H9 (cell line): ENCODE measurements at regions not wholly inside any gene's neighbourhood (a gene's known extent, or its start where the extent isn't known, plus 50 kb on each side); places are given as distances from the start of the nearest gene placed in this dataset.

Source experiments
- DNase-seq: peaks from one replicate; pipeline ENCODE4 v3.0.0-alpha.2; 2017
- H2AFZ ChIP-seq: one replicate; pipeline ENCODE4 v1.6.1; 2013; ENCODE audit warnings: mild to moderate bottlenecking, low read length, control low read depth, moderate library complexity
- H2AK5ac ChIP-seq: 2 replicates; pipeline ENCODE4 v1.6.1; 2013; ENCODE audit warnings: low read length, control low read depth, mixed read lengths; ENCODE audit not compliant: insufficient read length
- H2BK120ac ChIP-seq: one replicate; pipeline ENCODE4 v1.6.1; 2013; ENCODE audit warnings: low read depth, mild to moderate bottlenecking, low read length, control low read depth, inconsistent platforms; ENCODE audit not compliant: poor library complexity, severe bottlenecking
- H2BK12ac ChIP-seq: 2 replicates; pipeline ENCODE4 v1.6.1; 2013; ENCODE audit warnings: low read length, control low read depth, mixed read lengths, low read depth; ENCODE audit not compliant: insufficient read length
- H2BK15ac ChIP-seq: 2 replicates; pipeline ENCODE4 v1.6.1; 2013; ENCODE audit warnings: low read depth, low read length, control low read depth
- H2BK20ac ChIP-seq: one replicate; pipeline ENCODE4 v1.6.1; 2013; ENCODE audit warnings: low read depth, mild to moderate bottlenecking, low read length, control low read depth, inconsistent platforms; ENCODE audit not compliant: poor library complexity, severe bottlenecking
- H2BK5ac ChIP-seq: 2 replicates; pipeline ENCODE4 v1.6.1; 2013; ENCODE audit warnings: low read length, control low read depth, mixed read lengths; ENCODE audit not compliant: insufficient read length
- H3K14ac ChIP-seq: 2 replicates; pipeline ENCODE4 v1.6.1; 2013; ENCODE audit warnings: low read length, control low read depth; ENCODE audit not compliant: insufficient read depth
- H3K18ac ChIP-seq: 2 replicates; pipeline ENCODE4 v1.6.1; 2013; ENCODE audit warnings: low read depth, mild to moderate bottlenecking, mixed read lengths, low read length, control low read depth; ENCODE audit not compliant: insufficient read length
- H3K23ac ChIP-seq: 2 replicates; pipeline ENCODE4 v1.6.1; 2013; ENCODE audit warnings: low read length, control low read depth, mixed read lengths, low read depth; ENCODE audit not compliant: insufficient read length
- H3K23me2 ChIP-seq: 2 replicates; pipeline ENCODE4 v1.6.1; 2013; ENCODE audit warnings: low read depth, mild to moderate bottlenecking, mixed read lengths, low read length, control low read depth; ENCODE audit not compliant: insufficient read length, poor library complexity, severe bottlenecking
- H3K27ac ChIP-seq: 2 replicates; pipeline ENCODE4 v1.5.1; 2013; ENCODE audit warnings: low read length, control low read depth, mixed read lengths, low read depth; ENCODE audit not compliant: insufficient read length
- H3K27me3 ChIP-seq: 2 replicates; pipeline ENCODE4 v1.6.1; 2013; ENCODE audit warnings: low read length, control low read depth, inconsistent platforms; ENCODE audit not compliant: insufficient read depth
- H3K4ac ChIP-seq: 2 replicates; pipeline ENCODE4 v1.6.1; 2013; ENCODE audit warnings: low read depth, mild to moderate bottlenecking, control low read depth, inconsistent platforms, low read length, moderate library complexity
- H3K4me1 ChIP-seq: 2 replicates; pipeline ENCODE4 v1.6.1; 2013; ENCODE audit warnings: low read length, control low read depth, inconsistent platforms; ENCODE audit not compliant: insufficient read depth
- H3K4me2 ChIP-seq: 2 replicates; pipeline ENCODE4 v1.6.1; 2013; ENCODE audit warnings: low read length, control low read depth, mixed read lengths; ENCODE audit not compliant: insufficient read length, insufficient read depth
- H3K56ac ChIP-seq: 2 replicates; pipeline ENCODE4 v1.6.1; 2013; ENCODE audit warnings: low read depth, mild to moderate bottlenecking, mixed read lengths, low read length, control low read depth; ENCODE audit not compliant: insufficient read length
- H3K79me1 ChIP-seq: 2 replicates; pipeline ENCODE4 v1.6.1; 2013; ENCODE audit warnings: low read depth, mild to moderate bottlenecking, moderate library complexity, low read length, control low read depth, inconsistent platforms; ENCODE audit not compliant: insufficient read depth, poor library complexity, severe bottlenecking
- H3K79me2 ChIP-seq: 2 replicates; pipeline ENCODE4 v1.6.1; 2013; ENCODE audit warnings: low read length, control low read depth, inconsistent platforms; ENCODE audit not compliant: insufficient read depth
- H3K9ac ChIP-seq: 2 replicates; pipeline ENCODE4 v1.6.1; 2013; ENCODE audit warnings: low read length, control low read depth, mixed read lengths; ENCODE audit not compliant: insufficient read length; ENCODE audit errors: extremely low read depth
- H3K9me3 ChIP-seq: one replicate; pipeline ENCODE4 v1.6.1; 2013; ENCODE audit warnings: low read depth, low read length, inconsistent platforms; ENCODE audit not compliant: control insufficient read depth
- H3T11ph ChIP-seq: one replicate; pipeline ENCODE4 v1.6.1; 2013; ENCODE audit warnings: mild to moderate bottlenecking, low read length, control low read depth, inconsistent platforms
- H4K20me1 ChIP-seq: one replicate; pipeline ENCODE4 v1.6.1; 2013; ENCODE audit not compliant: control insufficient read depth, insufficient read length, insufficient read depth
- H4K5ac ChIP-seq: 2 replicates; pipeline ENCODE4 v1.6.1; 2013; ENCODE audit warnings: low read depth, mild to moderate bottlenecking, mixed read lengths, low read length, control low read depth; ENCODE audit not compliant: insufficient read length
- H4K8ac ChIP-seq: replicated peaks from 2 replicates; pipeline ENCODE4 v1.6.1; 2013; ENCODE audit warnings: low read length, control low read depth, mixed read lengths, low read depth; ENCODE audit not compliant: insufficient read length
- H4K91ac ChIP-seq: 2 replicates; pipeline ENCODE4 v1.6.1; 2013; ENCODE audit warnings: low read depth, mild to moderate bottlenecking, moderate library complexity, mixed read lengths, low read length, control low read depth; ENCODE audit not compliant: insufficient read length
- H3K27ac Mint-ChIP-seq, 3 experiments: 2 replicates in 2 of 3; 3 replicates in 1 of 3; pipeline ENCODE4 v1.8.0; 2020 to 2021; ENCODE audit warnings: mixed read lengths in 3 of 3, mild to moderate bottlenecking in 1 of 3, moderate library complexity in 1 of 3
- H3K27me3 Mint-ChIP-seq: 2 replicates; pipeline ENCODE4 v1.8.0; 2021; ENCODE audit warnings: low read depth, mild to moderate bottlenecking, moderate library complexity, mixed read lengths
- H3K36me3 Mint-ChIP-seq, 3 experiments: 2 replicates in 2 of 3; 3 replicates in 1 of 3; pipeline ENCODE4 v1.8.0; 2020 to 2021; ENCODE audit warnings: low read depth in 3 of 3, mixed read lengths in 3 of 3; ENCODE audit not compliant: insufficient read depth in 1 of 3
- H3K4me1 Mint-ChIP-seq, 2 experiments: 2 replicates each; pipeline ENCODE4 v1.8.0; 2020; ENCODE audit warnings: mixed read lengths in 2 of 2
- H3K4me3 Mint-ChIP-seq, 2 experiments: 2 replicates in 1 of 2; 3 replicates in 1 of 2; pipeline ENCODE4 v1.8.0; 2020 to 2021; ENCODE audit warnings: mild to moderate bottlenecking in 2 of 2, mixed read lengths in 2 of 2, moderate library complexity in 1 of 2
- H3K9me3 Mint-ChIP-seq, 2 experiments: 2 replicates in 1 of 2; 3 replicates in 1 of 2; pipeline ENCODE4 v1.8.0; 2020; ENCODE audit warnings: mild to moderate bottlenecking in 2 of 2, mixed read lengths in 2 of 2, moderate library complexity in 1 of 2
- CTCF ChIP-seq: fragments of 200-600 bp; sonication (generic); conservative IDR thresholded peaks from 3 replicates; pipeline ENCODE4 v1.8.0; 2021; ENCODE audit warnings: antibody characterized with exemption, mild to moderate bottlenecking
- WGBS: extraction: QIAGEN DNeasy Blood & Tissue Kit; methylation state at CpG from one replicate; pipeline ENCODE4 v1.1.7; 2013; ENCODE audit warnings: missing lambda C conversion rate, low lambda C conversion rate, mixed read lengths; ENCODE audit not compliant: insufficient read length; ENCODE audit errors: extremely low coverage; 5-methylcytosine and 5-hydroxymethylcytosine counted together

GRCh38 chr7:156496865-156497264 lies 143.7 kb upstream of the RNF32 start:
- WGBS: no CpG with 5 or more reads among the region's 8 CpGs
- Histone ChIP-seq H2BK5ac (no peak overlapping the region), H3K23me2 (no peaks in the 10 kb centered on the region), H2BK120ac (no peak overlapping the region), H2AK5ac (no peak overlapping the region), H3T11ph (no peak overlapping the region), H3K27me3 (no peaks in the 10 kb centered on the region), H4K91ac (no peak overlapping the region), H2BK12ac (no peak overlapping the region), H2BK20ac (no peak overlapping the region), H4K8ac (no peak overlapping the region), H3K18ac (no peak overlapping the region), H4K20me1 (no peaks in the 10 kb centered on the region), H4K5ac (no peak overlapping the region), H3K9me3 (no peaks in the 10 kb centered on the region), H3K9ac (no peak overlapping the region), H3K56ac (no peak overlapping the region), H3K79me1 (no peaks in the 10 kb centered on the region), H3K4me2 (no peak overlapping the region), H3K79me2 (no peaks in the 10 kb centered on the region), H2AFZ (no peak overlapping the region), H2BK15ac (no peak overlapping the region), H3K14ac (no peak overlapping the region), H3K4me1 (no peaks in the 10 kb centered on the region), H3K27ac (no peak overlapping the region), H3K23ac (no peak overlapping the region), H3K4ac (no peak overlapping the region)
- Mint-ChIP-seq H3K27me3 (peaks cover 1% of the 10 kb centered on the region; the same call in 1 of the 2 replicates), H3K4me3 (no peak overlapping the region), H3K4me1 (no peaks in the 10 kb centered on the region), H3K36me3 (no peaks in the 10 kb centered on the region), H3K9me3 (peaks cover 4 to 5% of the 10 kb centered on the region in 2 experiments; a peak in 2 of 5 replicates), H3K27ac (no peak overlapping the region)
- TF ChIP-seq CTCF: no peak
- DNase-seq: no peak
